HG03378 (cell line): ENCODE measurements at regions not wholly inside any gene's neighbourhood (a gene's known extent, or its start where the extent isn't known, plus 50 kb on each side); places are given as distances from the start of the nearest gene placed in this dataset.
"Not testable (repeated sequence)": the region's sequence is repeated elsewhere in the genome, so short reads cannot be mapped to it uniquely, and the experiment has no call there.

Experiments
- ATAC-seq: cut with Tn5 transposase; IDR thresholded peaks from one replicate; pipeline ENCODE4 v1.9.1; 2021; ENCODE audit warnings: mild to moderate bottlenecking, moderate library complexity; ENCODE audit not compliant: unreplicated experiment

DNA sequence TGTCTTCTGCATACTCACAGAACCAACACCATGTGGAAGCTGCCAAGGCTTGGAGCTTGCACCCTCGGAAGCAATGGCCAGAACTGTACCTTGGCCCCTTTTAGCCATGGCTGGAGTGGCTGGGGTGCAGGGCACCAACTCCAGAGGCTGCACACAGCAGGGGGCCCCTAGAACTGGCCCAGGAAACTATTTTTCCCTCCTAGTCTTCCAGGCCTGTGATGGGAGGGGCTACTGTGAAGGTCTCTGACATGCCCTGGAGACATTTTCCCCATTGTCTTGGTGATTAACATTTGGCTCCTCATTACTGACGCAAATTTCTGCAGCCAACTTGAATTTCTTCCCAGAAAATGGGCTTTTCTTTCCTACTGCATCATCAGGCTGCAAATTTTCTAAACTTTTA is 248.6 kb upstream of the RHOBTB1 start:
- not testable (repeated sequence) for ATAC-seq

DNA sequence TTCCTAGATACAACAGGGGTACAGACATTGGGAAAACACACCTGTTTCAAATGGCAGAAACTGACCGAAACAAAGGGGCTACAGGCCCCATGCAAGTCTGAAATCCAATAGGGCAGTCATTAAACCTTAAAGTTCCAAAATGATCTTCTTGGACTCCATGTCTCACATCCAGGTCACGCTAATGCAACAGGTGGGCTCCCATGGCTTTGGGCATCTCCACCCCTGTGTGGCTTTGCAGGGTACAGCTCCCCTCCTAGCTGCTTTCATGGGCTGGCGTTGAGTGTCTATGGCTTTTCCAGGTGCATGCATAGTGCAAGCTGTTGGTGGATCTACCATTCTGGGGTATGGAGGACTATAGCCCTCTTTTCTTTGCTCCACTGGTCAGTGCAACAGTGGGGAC is 248.1 kb upstream of the RHOBTB1 start:
- ATAC-seq, result no peak

DNA sequence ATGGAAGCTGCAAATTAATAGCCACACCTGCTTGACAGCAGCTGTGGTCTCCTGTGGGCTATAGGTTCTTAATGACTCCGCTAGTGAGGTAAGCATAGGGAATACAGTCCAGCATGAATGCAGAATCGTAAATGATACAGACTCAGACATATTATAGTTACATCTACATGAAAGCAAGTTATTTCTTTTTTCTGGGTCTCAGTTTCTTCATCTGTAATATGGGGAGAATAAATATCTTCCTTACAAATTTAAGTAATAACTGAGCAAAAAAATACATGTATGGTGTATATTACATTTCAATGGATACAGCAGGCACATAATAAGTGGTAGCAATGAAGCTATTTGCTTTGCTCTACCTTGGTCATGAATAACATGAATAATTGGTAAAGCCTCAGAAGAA is 245.9 kb upstream of the RHOBTB1 start:
- ATAC-seq, result no peak

DNA sequence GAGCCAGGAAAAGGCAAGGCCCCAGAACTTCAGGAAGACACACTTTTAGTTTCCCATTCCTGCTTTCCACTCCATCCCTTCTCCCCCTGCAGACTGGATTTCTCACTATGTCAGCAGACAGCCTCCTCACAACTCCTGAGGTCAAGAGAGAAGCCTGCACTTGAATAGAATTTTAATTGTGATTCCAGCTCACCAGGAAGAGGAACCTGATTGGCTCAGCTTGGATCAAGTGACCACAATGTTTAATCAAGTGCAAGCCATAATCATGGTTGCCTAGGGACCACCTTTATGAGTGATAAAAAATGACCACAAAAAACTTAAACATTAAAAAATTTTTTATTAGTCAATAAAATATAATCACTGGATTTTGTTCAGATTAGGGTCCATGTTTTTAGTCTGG is 244.7 kb upstream of the RHOBTB1 start:
- ATAC-seq, result no peak

DNA sequence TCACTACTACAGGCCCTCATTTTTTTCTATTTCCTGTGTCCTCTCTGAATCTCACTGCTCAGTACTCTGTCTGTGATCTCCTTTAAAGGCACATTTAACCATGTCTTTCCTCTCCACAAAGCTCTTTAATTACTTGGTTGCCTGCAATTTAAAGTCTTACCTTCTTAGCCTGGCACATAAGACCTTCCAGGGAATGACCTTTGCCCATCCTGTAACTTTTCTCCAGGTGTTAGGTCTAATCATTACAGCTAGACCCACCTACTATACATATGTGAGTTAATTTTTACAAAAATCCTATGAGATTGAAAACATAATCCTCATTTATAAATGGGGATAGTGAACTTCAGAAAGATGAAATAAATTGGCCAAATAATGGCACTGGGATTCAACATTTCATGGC is 244.1 kb upstream of the RHOBTB1 start:
- no peak for ATAC-seq

DNA sequence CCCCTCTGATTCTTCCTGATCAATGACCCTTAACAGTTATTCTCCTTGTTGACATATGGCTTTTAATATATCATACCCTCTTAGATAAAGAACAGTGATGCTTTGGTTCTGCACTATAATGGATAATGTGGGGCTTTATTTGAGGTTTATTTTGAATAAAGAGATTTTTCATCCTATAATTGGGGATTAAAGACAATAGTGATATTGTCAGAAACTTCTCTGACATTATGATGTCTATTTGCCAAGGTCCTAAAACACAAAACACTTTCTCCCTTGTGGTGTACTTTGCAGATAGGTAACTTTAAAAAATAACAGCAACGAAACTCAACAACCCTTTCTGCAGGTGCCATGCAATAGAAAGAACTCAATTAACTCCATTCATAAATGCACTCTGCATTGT is 243.6 kb upstream of the RHOBTB1 start:
- ATAC-seq, result no peak

DNA sequence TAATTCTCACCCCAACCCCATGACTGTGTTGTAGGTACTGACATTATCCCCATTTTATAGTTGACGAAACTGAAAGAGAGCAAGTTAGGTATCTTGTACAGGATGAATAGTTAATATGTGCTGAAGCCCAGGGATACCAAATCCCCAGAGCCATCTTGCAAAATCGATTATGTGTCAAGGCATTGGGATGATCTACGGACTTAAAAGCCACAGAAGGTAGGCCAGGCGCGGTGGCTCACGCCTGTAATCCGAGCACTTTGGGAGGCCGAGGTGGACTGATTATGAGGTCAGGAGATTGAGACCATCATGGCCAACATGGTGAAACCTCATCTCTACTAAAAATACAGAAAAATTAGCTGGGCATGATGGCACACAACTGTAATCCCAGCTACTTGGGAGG is 242.4 kb upstream of the RHOBTB1 start:
- no peak for ATAC-seq

DNA sequence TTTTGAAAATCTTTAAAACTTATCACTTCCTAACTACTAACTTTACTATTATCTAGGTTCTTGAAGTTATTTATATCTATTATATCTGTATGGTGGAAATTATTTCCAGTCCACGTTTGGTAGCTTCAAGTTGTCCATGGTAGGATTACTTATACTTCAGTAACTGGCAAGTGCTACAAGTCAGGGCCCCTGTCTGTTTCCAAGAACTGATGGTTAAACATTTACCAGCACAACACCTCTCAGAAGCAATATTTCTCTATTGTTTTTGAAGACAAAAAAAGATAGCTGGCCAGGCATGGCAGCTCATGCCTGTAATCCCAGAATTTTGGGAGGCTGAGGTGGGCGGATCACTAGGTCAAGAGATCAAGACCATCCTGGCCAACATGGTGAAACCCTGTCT is 240.4 kb upstream of the RHOBTB1 start:
- no peak for ATAC-seq

DNA sequence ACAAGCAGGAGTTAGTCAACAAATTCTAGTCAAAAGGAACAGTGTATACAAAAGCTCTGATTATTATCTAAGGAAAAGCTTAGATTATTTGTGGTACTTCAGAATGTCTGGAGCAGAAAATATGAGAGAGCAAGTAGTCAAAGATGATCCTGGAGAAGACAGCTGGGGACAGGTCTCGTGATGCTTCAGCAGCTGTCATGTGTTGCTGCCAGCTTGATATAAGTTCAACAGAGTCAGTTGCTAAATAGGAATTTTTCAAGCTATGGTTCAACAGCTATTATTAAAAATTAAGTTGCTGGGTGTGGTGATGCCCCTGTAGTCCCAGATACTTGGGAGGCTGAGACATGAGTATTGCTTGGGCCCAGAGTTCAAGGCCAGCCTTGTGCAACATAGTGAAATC is 240.0 kb upstream of the RHOBTB1 start:
- no peak for ATAC-seq

DNA sequence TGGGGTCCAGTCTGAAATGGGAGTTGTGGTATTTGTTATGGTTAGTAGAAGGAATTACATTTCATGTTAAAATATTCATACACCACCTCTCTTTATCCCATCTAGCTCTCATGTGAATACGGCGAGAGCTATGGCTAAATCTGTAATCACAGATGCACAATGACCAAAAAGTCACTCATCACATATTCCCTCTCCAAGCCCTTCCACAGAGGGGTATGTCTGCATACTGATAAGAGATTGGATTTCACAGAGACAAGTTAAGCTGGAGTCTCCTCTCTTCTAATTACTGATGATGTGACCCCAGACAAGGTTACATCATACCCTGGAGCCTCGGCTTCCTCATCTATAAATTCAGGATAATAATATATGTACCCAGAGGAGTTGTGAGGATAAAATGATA is 237.8 kb upstream of the RHOBTB1 start:
- ATAC-seq, result no peak

DNA sequence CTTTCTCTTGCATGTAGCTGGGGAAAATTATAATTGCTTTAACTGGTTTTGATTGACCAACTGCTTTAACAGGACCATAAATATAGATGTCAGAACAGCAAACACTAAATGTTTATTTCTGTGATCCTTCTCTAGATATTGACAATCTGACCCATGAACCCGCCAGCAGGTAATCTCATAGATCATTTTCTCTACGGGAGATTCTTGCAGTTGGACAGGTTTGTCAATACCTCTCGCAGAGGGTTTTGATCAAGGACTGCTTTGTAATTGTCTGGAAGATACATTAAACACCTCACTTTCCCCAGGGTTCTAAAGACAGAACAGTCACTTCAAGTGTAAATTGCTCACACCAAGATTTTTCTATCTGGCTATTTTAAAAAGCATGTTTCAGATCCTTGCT is 235.8 kb upstream of the RHOBTB1 start:
- no peak for ATAC-seq

DNA sequence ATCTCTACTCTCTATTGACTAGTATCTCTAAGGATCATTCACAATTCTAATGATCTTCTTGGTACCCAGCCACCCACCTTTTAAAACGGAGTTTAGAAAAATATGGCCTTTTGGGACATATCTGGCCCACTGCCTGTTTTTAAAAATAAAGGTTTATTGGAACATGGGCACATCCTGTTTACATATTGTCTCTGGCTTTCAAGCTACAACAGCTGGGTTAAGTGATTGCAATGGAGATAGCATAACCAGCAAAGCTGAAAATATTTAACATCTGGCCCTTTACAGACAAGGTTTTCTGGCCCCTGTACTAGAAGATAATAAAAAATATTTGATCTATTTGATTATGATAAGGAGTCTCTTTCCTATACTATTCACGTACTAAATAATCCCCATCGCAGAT is 232.4 kb upstream of the RHOBTB1 start:
- ATAC-seq, result no peak

DNA sequence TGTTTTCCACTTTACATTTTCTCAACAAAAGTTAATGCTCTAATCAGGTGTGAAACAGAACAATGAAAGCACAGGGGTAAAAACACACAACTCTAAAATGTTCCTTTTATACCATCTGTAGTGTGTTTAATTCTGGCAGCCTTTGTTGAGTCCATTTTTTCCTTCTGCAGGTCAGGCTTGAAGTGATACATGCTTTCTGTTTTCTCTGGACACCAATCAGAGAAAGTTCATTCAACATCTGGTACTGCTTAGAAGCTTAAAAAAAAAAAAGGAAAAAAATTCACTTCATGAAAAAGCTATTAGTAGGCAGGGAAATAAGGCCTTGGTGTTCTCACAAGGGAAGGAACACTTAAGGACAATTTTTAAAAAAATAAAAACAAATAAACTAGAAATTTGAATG is 231.3 kb upstream of the RHOBTB1 start:
- no peak for ATAC-seq

DNA sequence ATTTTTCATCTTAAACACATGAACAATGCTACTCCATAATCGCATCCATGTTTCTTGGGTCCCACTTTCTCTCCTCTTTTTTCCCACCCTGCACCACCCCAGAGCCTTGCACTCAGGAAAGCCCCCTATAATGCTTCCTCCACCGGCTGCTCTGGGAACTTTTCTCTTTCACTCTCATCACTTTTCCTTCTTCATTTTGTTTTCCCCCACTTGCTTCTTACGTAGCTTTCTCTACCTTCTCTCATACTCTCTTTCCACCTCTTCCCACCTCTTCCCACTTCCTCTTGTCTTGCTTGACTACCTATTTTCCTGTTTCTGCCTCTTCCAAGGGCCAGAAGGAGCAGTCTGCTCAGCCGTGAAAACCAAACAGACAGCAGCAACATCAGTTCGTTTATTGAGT is 229.5 kb upstream of the RHOBTB1 start:
- no peak for ATAC-seq

DNA sequence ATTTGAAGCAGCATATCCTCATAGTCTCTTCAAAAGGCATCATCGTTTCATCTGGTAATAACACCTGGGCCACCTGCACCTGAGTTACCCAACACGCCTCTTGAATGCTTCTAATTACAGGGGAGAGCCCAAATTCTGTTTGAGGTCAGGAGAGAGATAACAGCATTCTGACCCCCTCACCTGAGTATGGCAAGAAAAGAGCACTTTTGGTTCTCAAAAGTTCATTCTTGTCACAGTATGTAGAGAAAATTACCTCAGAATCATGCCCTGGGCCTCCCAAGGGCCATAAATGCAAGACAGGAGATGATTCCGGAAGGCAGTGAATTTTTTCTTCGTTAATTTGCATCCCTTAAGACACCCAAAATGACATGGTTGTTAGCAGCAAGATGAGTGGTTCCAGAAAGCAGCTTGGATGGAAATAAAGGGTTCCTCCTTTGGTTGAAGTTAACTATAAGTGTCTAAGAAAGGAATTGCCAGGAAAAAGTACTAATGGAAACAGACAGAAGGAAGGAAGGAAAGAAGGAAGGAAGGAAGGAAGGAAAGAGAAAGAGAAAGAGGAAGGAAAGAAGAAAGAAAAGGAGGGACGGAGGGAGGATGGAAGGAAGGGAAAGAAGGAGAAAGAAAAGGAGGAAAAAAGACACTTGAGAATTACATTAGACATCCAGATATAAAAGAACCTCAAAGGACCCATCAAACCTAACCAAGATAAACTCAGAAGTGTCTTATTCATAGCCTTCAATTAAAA is 228.4 kb upstream of the RHOBTB1 start:
- no peak for ATAC-seq

DNA sequence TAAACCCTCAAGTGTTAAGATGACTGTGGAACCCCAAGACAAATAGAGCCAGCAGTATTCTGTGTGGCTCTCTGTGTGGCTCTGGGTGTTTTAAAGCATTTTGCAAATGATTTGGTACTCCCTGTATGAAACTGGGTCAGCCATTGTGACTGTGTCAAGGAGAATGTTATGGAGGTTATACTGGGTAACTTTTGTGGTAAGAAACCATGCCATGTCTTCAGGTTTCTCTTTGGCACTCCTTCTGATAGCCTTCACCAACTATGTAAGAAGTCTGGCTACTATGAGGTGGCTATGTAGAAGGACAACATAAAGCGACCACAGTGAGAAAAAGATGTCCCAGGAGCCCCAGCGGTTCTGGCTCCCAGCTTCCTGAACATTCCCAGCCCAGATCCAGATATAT is 226.6 kb upstream of the RHOBTB1 start:
- ATAC-seq, result no peak

DNA sequence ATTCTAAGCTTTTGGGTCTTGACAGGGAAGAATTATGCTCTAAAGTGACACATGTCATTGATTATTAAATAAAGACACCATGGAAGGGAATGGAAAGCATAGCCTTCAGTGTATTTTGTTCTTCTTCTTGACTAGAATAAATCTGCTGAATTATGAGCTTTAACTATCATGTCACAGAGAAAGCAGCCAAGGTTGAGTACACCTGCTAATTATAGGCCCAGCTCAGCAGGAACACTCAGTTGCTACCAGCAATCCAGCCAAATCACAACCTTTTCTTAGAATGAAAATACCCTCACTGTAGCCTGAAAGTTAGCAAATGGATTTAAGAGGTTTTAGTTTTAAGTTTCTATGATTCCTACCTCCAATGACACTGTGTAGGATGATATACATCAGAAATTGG is 225.3 kb upstream of the RHOBTB1 start:
- ATAC-seq, result no peak

DNA sequence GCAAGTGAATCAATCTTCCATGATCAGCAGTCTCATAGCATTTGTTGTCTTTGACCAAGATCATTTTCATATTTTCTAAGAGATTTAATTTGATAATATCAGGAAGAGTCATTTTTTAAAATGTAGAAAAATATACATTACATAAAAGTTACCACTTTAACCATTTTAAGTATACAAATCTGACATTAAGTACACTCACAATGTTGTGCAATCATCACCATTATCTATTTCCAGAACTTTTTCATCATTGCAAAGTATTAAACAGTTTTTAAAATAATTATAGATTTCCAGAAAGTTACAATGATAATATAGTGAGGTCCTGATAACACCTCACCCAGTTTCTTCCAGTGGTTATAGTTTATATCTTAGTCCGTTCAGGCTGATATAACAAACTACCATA is 222.5 kb upstream of the RHOBTB1 start:
- ATAC-seq, result no peak

DNA sequence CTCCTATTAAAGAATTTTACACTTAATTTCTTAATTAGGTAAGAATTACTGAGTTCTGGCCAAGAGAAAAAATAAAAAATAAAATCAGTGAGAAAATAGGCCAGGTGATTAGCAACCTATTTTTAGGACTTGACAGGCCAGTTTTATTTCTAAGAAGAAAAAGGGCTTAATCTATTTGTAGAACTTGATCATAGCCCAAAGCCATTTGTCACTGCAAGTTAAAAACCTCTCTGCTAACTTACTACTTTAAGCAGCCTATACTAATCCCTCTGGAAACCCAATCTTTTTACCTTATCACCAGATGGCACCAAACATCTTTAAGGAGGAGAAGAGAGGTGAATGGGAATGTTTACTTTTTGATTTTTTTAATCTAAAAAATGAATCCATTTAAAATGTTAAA is 222.1 kb upstream of the RHOBTB1 start:
- no peak for ATAC-seq

DNA sequence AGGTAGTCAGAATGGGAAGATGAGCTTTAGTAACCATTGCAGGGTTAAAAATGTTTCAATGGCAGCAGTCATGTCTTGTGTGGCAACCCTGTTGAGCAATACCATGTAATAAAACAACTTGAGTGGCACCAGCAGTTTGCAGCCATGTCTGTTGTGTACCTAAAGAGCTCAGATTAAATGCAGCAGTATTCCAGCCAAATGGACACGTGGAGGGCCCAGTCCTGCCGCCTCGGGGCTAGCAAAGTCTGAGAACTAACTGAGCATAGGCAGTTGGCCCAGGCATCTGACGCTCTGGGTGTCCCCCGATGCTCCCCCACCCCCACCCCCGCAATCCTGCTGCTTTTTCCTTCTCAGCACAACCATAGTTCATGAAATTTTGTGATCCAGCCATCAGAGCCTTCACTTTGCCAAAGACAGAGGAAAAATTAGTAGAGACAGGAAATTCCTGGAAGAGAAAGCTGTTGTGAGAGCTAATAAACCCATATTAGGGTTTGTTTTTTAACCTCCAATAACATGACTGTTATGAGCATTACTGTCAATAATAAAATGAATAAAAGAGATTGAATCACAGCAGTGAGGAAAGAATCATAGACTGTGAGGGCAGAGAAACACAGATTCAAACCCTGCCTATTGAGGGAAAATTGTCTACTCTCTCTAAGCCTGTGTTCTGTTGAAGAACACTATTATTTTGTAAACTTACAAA is 220.6 kb upstream of the RHOBTB1 start:
- no peak for ATAC-seq

DNA sequence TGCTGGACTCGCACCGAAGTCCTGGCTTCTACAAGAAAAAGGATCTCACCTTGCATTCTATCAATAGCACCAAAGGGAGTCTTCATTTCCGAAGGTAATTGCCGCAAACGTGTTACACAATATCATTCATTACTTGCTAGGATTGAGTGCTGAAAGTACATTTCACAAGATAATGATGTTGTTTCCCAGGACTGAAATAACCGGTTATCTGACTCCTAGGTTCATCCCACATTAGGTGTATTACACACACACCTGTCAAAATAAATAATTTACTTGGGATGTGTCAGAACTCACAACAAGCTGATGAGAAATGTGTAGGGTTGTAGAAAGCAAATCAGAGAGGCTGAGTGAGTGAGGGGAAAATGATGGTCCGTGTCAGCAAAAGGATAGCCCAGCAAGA is 219.4 kb upstream of the RHOBTB1 start:
- ATAC-seq, result no peak

DNA sequence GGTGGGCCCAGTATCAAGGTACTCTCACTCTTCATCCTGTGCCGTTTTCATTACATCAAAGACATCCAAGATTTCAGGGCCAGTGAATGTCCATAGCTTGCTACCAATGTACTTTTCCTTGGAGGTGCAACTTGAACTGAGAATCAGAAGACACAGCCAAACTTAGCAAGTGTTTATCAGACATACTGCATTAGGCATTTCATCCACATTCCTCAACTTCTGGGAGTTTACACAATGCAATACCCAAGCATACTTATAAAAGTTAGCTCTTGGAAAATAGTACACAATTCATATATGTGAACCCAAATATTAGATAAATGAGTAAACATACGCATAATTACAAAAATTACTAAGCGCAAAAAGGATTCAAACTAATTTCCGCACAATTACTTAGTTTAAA is 216.3 kb upstream of the RHOBTB1 start:
- ATAC-seq, result no peak

DNA sequence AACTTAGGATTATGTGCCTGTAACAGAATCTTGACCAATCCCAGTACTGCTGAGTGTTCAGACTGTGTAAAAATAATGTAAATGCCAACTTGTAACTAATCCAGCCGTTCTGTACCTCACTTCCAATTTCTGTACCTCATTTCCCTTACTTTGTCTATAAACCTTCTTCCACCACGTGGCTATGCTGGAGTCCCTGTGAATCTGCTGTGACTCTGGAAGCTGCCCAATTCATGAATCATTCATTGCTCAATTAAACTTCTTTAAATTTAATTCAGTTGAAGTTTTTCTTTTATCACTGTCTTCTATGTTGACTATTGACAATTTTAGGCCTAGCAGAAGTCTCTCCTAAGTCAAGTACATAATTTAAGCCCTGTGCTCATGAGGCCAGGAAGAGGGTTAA is 215.3 kb upstream of the RHOBTB1 start:
- ATAC-seq, result no peak
